Nephron (organoid): ENCODE measurements at regions not wholly inside any gene's neighbourhood (a gene's known extent, or its start where the extent isn't known, plus 50 kb on each side); places are given as distances from the start of the nearest gene placed in this dataset.
A peak's percentile ranks its signal among the peaks of the same experiment; 100 is the strongest.

Experiments used
- H3K27ac Mint-ChIP-seq, 3 experiments: 2 replicates each; pipeline ENCODE4 v1.8.0; 2020; ENCODE audit warnings: mixed read lengths in 3 of 3, mild to moderate bottlenecking in 2 of 3, moderate library complexity in 1 of 3
- H3K27me3 Mint-ChIP-seq: 2 replicates; pipeline ENCODE4 v1.8.0; 2021; ENCODE audit warnings: low read depth, mild to moderate bottlenecking, moderate library complexity, mixed read lengths
- H3K36me3 Mint-ChIP-seq: 2 replicates; pipeline ENCODE4 v1.8.0; 2020; ENCODE audit warnings: low read depth, mixed read lengths
- H3K4me1 Mint-ChIP-seq: 2 replicates; pipeline ENCODE4 v1.8.0; 2020; ENCODE audit warnings: mixed read lengths
- H3K4me3 Mint-ChIP-seq, 3 experiments: 2 replicates each; pipeline ENCODE4 v1.8.0; 2020; ENCODE audit warnings: mild to moderate bottlenecking in 3 of 3, mixed read lengths in 3 of 3, moderate library complexity in 2 of 3
- H3K9me3 Mint-ChIP-seq: 2 replicates; pipeline ENCODE4 v1.8.0; 2020; ENCODE audit warnings: mixed read lengths
- CTCF ChIP-seq, 3 experiments: fragments of 200-600 bp; sonication (generic); IDR thresholded peaks; one replicate each; pipeline ENCODE4 v1.5.0; 2021; ENCODE audit warnings: antibody characterized with exemption in 3 of 3; ENCODE audit not compliant: unreplicated experiment in 3 of 3

- peaks cover 27% of the 10 kb centered on the region for H3K4me1 Mint-ChIP-seq
- no peak for TF ChIP-seq CTCF (IDR thresholded peaks at IDR 0.05; ENCODE audit: unreplicated experiment in 3 of 3)
- H3K4me3 Mint-ChIP-seq, result no peak overlapping the region
- no peaks in the 10 kb centered on the region for H3K27me3 Mint-ChIP-seq
- peak overlapping the region; percentile 32 to 78 (median 62) for H3K27ac Mint-ChIP-seq
- H3K9me3 Mint-ChIP-seq, result no peaks in the 10 kb centered on the region
- H3K36me3 Mint-ChIP-seq, result no peaks in the 10 kb centered on the region
These were observed 87.4 kb upstream of the GLS start for GRCh38 chr2:190792956-190793888.

- no peaks in the 10 kb centered on the region for H3K27me3 Mint-ChIP-seq
- peaks cover 24% of the 10 kb centered on the region for H3K4me1 Mint-ChIP-seq
- H3K4me3 Mint-ChIP-seq, result no peak overlapping the region
- H3K27ac Mint-ChIP-seq, result no peak overlapping the region
- no peaks in the 10 kb centered on the region for H3K36me3 Mint-ChIP-seq
- no peaks in the 10 kb centered on the region for H3K9me3 Mint-ChIP-seq
- no peak for TF ChIP-seq CTCF (IDR thresholded peaks at IDR 0.05; ENCODE audit: unreplicated experiment in 3 of 3)
These were observed 86.2 kb upstream of the GLS start for GRCh38 chr2:190794377-190794776.

- Mint-ChIP-seq H3K27ac (no peak overlapping the region), H3K4me1 (peaks cover 20% of the 10 kb centered on the region), H3K9me3 (no peaks in the 10 kb centered on the region), H3K36me3 (no peaks in the 10 kb centered on the region), H3K27me3 (no peaks in the 10 kb centered on the region), H3K4me3 (no peak overlapping the region)
- no peak for TF ChIP-seq CTCF (IDR thresholded peaks at IDR 0.05; ENCODE audit: unreplicated experiment in 3 of 3)
These were observed 85.8 kb upstream of the GLS start for GRCh38 chr2:190794790-190795189.

GRCh38 chr2:190795686-190796085, 84.9 kb upstream of the GLS start:
- Mint-ChIP-seq H3K27ac (no peak overlapping the region), H3K27me3 (no peaks in the 10 kb centered on the region), H3K36me3 (no peaks in the 10 kb centered on the region), H3K9me3 (no peaks in the 10 kb centered on the region), H3K4me1 (peaks cover 15% of the 10 kb centered on the region), H3K4me3 (no peak overlapping the region)
- no peak for TF ChIP-seq CTCF (IDR thresholded peaks at IDR 0.05; ENCODE audit: unreplicated experiment in 3 of 3)

- Mint-ChIP-seq H3K36me3 (no peaks in the 10 kb centered on the region), H3K4me1 (no peaks in the 10 kb centered on the region), H3K27me3 (no peaks in the 10 kb centered on the region), H3K9me3 (no peaks in the 10 kb centered on the region), H3K4me3 (no peak overlapping the region), H3K27ac (no peak overlapping the region)
- no peak for TF ChIP-seq CTCF (IDR thresholded peaks at IDR 0.05; ENCODE audit: unreplicated experiment in 3 of 3)
These were observed 80.6 kb upstream of the GLS start for GRCh38 chr2:190799999-190800398.

- Mint-ChIP-seq H3K4me1 (no peaks in the 10 kb centered on the region), H3K27me3 (no peaks in the 10 kb centered on the region), H3K9me3 (no peaks in the 10 kb centered on the region), H3K36me3 (no peaks in the 10 kb centered on the region), H3K27ac (no peak overlapping the region), H3K4me3 (no peak overlapping the region)
- TF ChIP-seq CTCF (IDR thresholded peaks at IDR 0.05; ENCODE audit: unreplicated experiment in 3 of 3), result no peak
These were observed 80.1 kb upstream of the GLS start for GRCh38 chr2:190800528-190800927.
